ENCODE measurements at regions not wholly inside any gene's neighbourhood (a gene's known extent, or its start where the extent isn't known, plus 50 kb on each side); places are given as distances from the start of the nearest gene placed in this dataset.

DNA sequence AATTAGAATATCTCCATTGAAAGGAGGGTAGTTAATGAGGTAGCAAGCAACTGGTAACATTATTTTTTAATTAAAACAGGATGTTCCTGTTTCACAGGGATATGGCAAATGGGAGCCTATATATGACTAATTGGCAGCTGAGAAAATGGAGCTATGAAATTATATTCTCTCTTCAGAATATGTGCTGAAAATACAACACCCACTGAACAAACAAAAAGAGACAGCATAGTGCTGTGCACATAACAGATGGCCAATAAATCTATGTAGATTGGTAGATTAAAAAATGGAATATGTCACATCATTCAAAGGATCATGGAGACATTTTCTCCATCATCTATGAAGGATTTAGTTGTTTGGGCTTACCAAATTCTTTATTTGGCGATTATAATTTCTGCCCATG, 362.0 kb downstream of the GPR37 start:
- peak; percentile 4 for DNase-seq (ENCODE audit: low read depth)
- no peak overlapping the region for H3K4me3 ChIP-seq (ENCODE audit: low read length)
- TF ChIP-seq CTCF (IDR thresholded peaks at IDR 0.05; ENCODE audit: insufficient read depth, low read depth, low read length, missing control alignments) = no peak

DNA sequence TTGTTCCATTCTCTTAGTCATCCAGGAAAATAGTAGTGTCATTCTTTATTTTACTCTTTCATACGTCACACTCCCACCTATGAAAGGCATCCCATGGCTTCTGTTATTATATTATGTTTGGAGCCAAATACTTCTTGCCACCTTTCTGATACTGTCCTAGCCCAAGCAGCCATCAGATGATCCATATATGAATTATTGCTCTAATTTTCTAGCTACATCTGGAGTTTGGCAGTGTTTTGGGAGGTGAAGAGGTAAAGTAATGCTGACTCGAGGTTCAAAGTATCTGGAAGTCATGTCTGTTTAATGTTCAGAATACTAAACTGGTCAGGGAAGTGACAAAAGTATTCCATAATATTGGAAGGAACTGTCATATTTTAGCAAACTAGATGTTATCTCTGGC, 362.5 kb downstream of the GPR37 start:
- no peak for DNase-seq (ENCODE audit: low read depth)
- H3K4me3 ChIP-seq (ENCODE audit: low read length) = no peak overlapping the region
- no peak for TF ChIP-seq CTCF (IDR thresholded peaks at IDR 0.05; ENCODE audit: insufficient read depth, low read depth, low read length, missing control alignments)

- peak; percentile 18 for DNase-seq (ENCODE audit: low read depth)
- no peak overlapping the region for H3K4me3 ChIP-seq (ENCODE audit: low read length)
- no peak for TF ChIP-seq CTCF (IDR thresholded peaks at IDR 0.05; ENCODE audit: insufficient read depth, low read depth, low read length, missing control alignments)
Observed at GRCh38 chr7:124399941-124400340, 365.7 kb downstream of the GPR37 start.

- TF ChIP-seq CTCF (IDR thresholded peaks at IDR 0.05; ENCODE audit: insufficient read depth, low read depth, low read length, missing control alignments) = no peak
Observed at GRCh38 chr7:124398937-124399552, 366.2 kb upstream of the TMEM229A start.

GRCh38 chr7:124397134-124397533, 364.3 kb upstream of the TMEM229A start:
- no peak for DNase-seq (ENCODE audit: low read depth)
- TF ChIP-seq CTCF (IDR thresholded peaks at IDR 0.05; ENCODE audit: insufficient read depth, low read depth, low read length, missing control alignments) = no peak
- no peak overlapping the region for H3K4me3 ChIP-seq (ENCODE audit: low read length)

More at GRCh38 chr7:124398937-124399552, 366.2 kb upstream of the TMEM229A start:
- DNase-seq (ENCODE audit: low read depth) = no peak
- H3K4me3 ChIP-seq (ENCODE audit: low read length) = no peak overlapping the region

DNA sequence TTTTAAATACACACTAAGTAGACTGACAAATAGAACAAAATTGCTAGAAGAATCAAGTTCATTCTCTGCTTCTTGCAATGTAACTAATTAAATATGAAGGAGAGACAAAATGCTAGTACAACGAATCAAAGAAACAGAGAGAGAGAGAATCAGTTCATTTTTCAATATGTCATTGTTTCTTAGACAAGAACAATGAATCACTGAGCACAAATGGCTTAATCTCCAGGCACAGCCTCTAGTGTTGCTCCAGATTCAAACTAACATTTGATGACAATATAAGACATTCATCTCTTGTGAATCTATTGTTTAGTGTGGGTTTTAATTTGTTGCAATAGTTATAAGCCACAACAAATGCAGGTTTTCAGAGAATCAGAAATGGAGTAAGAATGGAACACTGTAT, 357.4 kb upstream of the TMEM229A start:
- no peak overlapping the region for H3K4me3 ChIP-seq (ENCODE audit: low read length)
- TF ChIP-seq CTCF (IDR thresholded peaks at IDR 0.05; ENCODE audit: insufficient read depth, low read depth, low read length, missing control alignments) = no peak
- DNase-seq (ENCODE audit: low read depth) = peak; percentile 7

DNA sequence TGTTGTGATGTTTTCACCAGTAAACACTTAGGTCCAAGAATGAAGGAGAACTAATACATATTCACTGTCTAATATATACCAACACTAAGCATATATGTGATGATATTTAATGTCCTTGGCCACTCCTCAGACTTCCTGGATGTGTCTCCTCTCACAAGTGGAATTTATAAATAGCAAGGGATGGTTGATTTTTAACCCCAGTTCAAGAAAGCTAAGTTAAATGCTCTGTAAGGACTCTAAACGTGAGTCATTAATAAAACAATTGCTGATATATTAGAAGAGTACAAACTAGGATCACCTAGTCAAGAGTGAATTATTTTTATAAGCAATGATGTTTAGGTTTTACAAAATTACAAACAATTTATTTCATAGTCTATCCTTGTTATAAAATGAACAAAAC, 355.9 kb upstream of the TMEM229A start:
- H3K4me3 ChIP-seq (ENCODE audit: low read length) = no peak overlapping the region
- no peak for TF ChIP-seq CTCF (IDR thresholded peaks at IDR 0.05; ENCODE audit: insufficient read depth, low read depth, low read length, missing control alignments)

More for the DNA sequence above, 355.9 kb upstream of the TMEM229A start:
- no peak for DNase-seq (ENCODE audit: low read depth)

Data from epithelial cell of esophagus (primary cell).